NCI-H774 (cell line): ENCODE measurements at regions not wholly inside any gene's neighbourhood (a gene's known extent, or its start where the extent isn't known, plus 50 kb on each side); places are given as distances from the start of the nearest gene placed in this dataset.
A peak's percentile ranks its signal among the peaks of the same experiment; 100 is the strongest.
"Not testable (repeated sequence)": the region's sequence is repeated elsewhere in the genome, so short reads cannot be mapped to it uniquely, and the experiment has no call there.

ENCODE experiments used
- DNase-seq: peaks from one replicate; lab custom pipeline; 2025; lab: John Stamatoyannopoulos, UW

- DNase-seq, result no peak
Measured at GRCh38 chr6:121641158-121641557, 205.7 kb downstream of the GJA1 start.

- DNase-seq, result no peak
Measured at GRCh38 chr6:121645100-121645745, 209.8 kb downstream of the GJA1 start.

- DNase-seq, result no peak
Measured at GRCh38 chr6:121647905-121648304, 212.5 kb downstream of the GJA1 start.

- no peak for DNase-seq
Measured at GRCh38 chr6:121649951-121650350, 214.5 kb downstream of the GJA1 start.

GRCh38 chr6:121651420-121651819, 216.0 kb downstream of the GJA1 start:
- no peak for DNase-seq

GRCh38 chr6:121652223-121652622, 216.8 kb downstream of the GJA1 start:
- DNase-seq, result no peak

- no peak for DNase-seq
Measured at GRCh38 chr6:121652726-121653623, 217.5 kb downstream of the GJA1 start.

GRCh38 chr6:121653624-121654008, 218.2 kb downstream of the GJA1 start:
- DNase-seq, result no peak

- no peak for DNase-seq
Measured at GRCh38 chr6:121657972-121658371, 222.5 kb downstream of the GJA1 start.

- no peak for DNase-seq
Measured at GRCh38 chr6:121660277-121660676, 224.8 kb downstream of the GJA1 start.

GRCh38 chr6:121663292-121663810, 227.9 kb downstream of the GJA1 start:
- no peak for DNase-seq

GRCh38 chr6:121664158-121664557, 228.7 kb downstream of the GJA1 start:
- DNase-seq, result no peak

- DNase-seq, result no peak
Measured at GRCh38 chr6:121666814-121667213, 231.4 kb downstream of the GJA1 start.

GRCh38 chr6:121668259-121668658, 232.8 kb downstream of the GJA1 start:
- DNase-seq, result no peak

GRCh38 chr6:121670511-121670910, 235.1 kb downstream of the GJA1 start:
- no peak for DNase-seq

GRCh38 chr6:121677571-121677970, 242.1 kb downstream of the GJA1 start:
- DNase-seq, result no peak

- DNase-seq, result no peak
Measured at GRCh38 chr6:121678245-121678644, 242.8 kb downstream of the GJA1 start.

- no peak for DNase-seq
Measured at GRCh38 chr6:121680058-121680457, 244.6 kb downstream of the GJA1 start.

- DNase-seq, result no peak
Measured at GRCh38 chr6:121682666-121683065, 247.2 kb downstream of the GJA1 start.

GRCh38 chr6:121685806-121686205, 250.4 kb downstream of the GJA1 start:
- DNase-seq, result not testable (repeated sequence)

- peak; percentile 23 for DNase-seq
Measured at GRCh38 chr6:121686611-121687023, 251.2 kb downstream of the GJA1 start.

GRCh38 chr6:121688974-121689373, 253.5 kb downstream of the GJA1 start:
- no peak for DNase-seq

- DNase-seq, result no peak
Measured at GRCh38 chr6:121691126-121691551, 255.7 kb downstream of the GJA1 start.
